Natural killer cell (primary cell): ENCODE measurements at regions not wholly inside any gene's neighbourhood (a gene's known extent, or its start where the extent isn't known, plus 50 kb on each side); places are given as distances from the start of the nearest gene placed in this dataset.

ENCODE experiments used
- ATAC-seq, 3 donors: fragments of 150-1000 bp in 2 of 3; fragments of 200-7000 bp in 1 of 3; cut with Tn5 transposase; 1 replicate in 1 of 3; 2 replicates in 2 of 3; pipeline ENCODE4 v1.10.0; 2021; ENCODE audit warnings: mild to moderate bottlenecking in 2 of 3, moderate library complexity in 2 of 3
- DNase-seq, 2 donors: peaks; one replicate each; pipeline versions ENCODE4 v3.0.0 to v3.0.0-alpha.2; 2013 to 2021; ENCODE audit warnings: mixed read lengths in 1 of 2
- H3K27ac ChIP-seq: one replicate; pipeline ENCODE4 v1.5.1; 2013; ENCODE audit warnings: mild to moderate bottlenecking, low read length
- H3K27me3 ChIP-seq: one replicate; pipeline ENCODE4 v1.6.1; 2013; ENCODE audit warnings: low read length; ENCODE audit not compliant: control insufficient read depth, insufficient read depth
- H3K36me3 ChIP-seq: one replicate; pipeline ENCODE4 v1.6.1; 2013; ENCODE audit warnings: low read length; ENCODE audit not compliant: control insufficient read depth, insufficient read depth
- H3K4me1 ChIP-seq: one replicate; pipeline ENCODE4 v1.6.1; 2013; ENCODE audit warnings: low read length; ENCODE audit not compliant: control insufficient read depth, insufficient read depth
- H3K4me3 ChIP-seq: one replicate; pipeline ENCODE4 v1.5.1; 2013; ENCODE audit warnings: low read length
- H3K9me3 ChIP-seq: one replicate; pipeline ENCODE4 v1.6.1; 2013; ENCODE audit warnings: low read length; ENCODE audit not compliant: control insufficient read depth, insufficient read depth
- H3K27ac Mint-ChIP-seq, 2 donors: one replicate each; pipeline ENCODE4 v1.8.0; 2022; ENCODE audit warnings: mild to moderate bottlenecking in 2 of 2, mixed read lengths in 2 of 2, moderate library complexity in 1 of 2
- H3K27me3 Mint-ChIP-seq, 2 donors: one replicate each; pipeline ENCODE4 v1.8.0; 2022; ENCODE audit warnings: low read depth in 2 of 2, mixed read lengths in 2 of 2
- H3K36me3 Mint-ChIP-seq: one replicate; pipeline ENCODE4 v1.8.0; 2022; ENCODE audit warnings: mixed read lengths
- H3K4me1 Mint-ChIP-seq, 2 donors: one replicate each; pipeline ENCODE4 v1.8.0; 2022; ENCODE audit warnings: mixed read lengths in 2 of 2
- H3K4me3 Mint-ChIP-seq: one replicate; pipeline ENCODE4 v1.8.0; 2022; ENCODE audit warnings: mild to moderate bottlenecking, moderate library complexity, mixed read lengths
- H3K9me3 Mint-ChIP-seq, 2 donors: one replicate each; pipeline ENCODE4 v1.8.0; 2022; ENCODE audit warnings: mixed read lengths in 2 of 2
- WGBS: methylation state at CpG from one replicate; pipeline ENCODE4 v1.1.7; 2013; ENCODE audit warnings: missing lambda C conversion rate; ENCODE audit not compliant: insufficient coverage; 5-methylcytosine and 5-hydroxymethylcytosine counted together
- intact Hi-C: fragments of 100-400 bp; cut with micrococcal nuclease; formaldehyde crosslinking; loops from one replicate; pipeline ENCODE4 v1.14.2; 2022
- TF ChIP-seq, protein P1 (sequence below): fragments of 200-600 bp; IDR thresholded peaks from one replicate; pipeline ENCODE4 v1.8.0; 2022; ENCODE audit warnings: antibody characterized with exemption

DNA sequence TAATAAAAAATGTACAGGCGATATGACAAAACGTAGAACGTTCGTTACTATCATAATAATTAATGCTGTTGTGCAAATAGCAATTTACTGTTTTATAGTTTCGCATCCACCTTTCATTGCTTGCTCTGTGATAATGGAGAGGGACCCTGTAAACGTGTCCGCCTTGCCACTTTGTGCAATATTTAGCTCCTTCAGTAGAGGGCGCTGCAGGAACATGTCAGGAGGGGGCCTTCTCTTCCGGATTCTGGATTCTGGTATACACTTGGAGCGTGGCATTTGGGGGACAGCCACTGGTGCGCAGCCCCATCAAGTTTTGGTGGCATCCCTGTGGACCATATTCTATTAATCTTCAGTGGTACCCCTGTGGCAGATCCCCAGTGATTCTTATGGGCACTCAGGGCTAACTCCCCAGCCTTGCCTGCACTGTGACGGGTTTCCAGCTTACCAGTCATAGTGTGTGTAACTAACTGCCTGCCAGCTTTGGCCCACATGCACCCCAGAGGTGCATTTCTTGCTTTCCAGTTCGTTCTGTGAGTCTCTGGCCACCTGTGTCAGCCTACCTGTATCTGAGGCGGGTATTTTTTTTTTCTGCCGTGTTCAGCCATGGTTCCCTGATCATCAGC is 140.3 kb downstream of the CYRIA start:
- DNase-seq (peak in 1 of 2 donors; percentile 15), ATAC-seq (peak in 1 of 3 donors; percentile 47)
- Histone ChIP-seq H3K27me3 (no peaks in the 10 kb centered on the region), H3K9me3 (no peaks in the 10 kb centered on the region), H3K4me3 (no peak overlapping the region), H3K36me3 (no peaks in the 10 kb centered on the region), H3K27ac (no peak overlapping the region), H3K4me1 (no peaks in the 10 kb centered on the region)
- H3K4me1 Mint-ChIP-seq: no peaks in the 10 kb centered on the region
- TF ChIP-seq, protein P1, sequence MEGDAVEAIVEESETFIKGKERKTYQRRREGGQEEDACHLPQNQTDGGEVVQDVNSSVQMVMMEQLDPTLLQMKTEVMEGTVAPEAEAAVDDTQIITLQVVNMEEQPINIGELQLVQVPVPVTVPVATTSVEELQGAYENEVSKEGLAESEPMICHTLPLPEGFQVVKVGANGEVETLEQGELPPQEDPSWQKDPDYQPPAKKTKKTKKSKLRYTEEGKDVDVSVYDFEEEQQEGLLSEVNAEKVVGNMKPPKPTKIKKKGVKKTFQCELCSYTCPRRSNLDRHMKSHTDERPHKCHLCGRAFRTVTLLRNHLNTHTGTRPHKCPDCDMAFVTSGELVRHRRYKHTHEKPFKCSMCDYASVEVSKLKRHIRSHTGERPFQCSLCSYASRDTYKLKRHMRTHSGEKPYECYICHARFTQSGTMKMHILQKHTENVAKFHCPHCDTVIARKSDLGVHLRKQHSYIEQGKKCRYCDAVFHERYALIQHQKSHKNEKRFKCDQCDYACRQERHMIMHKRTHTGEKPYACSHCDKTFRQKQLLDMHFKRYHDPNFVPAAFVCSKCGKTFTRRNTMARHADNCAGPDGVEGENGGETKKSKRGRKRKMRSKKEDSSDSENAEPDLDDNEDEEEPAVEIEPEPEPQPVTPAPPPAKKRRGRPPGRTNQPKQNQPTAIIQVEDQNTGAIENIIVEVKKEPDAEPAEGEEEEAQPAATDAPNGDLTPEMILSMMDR: peak; percentile 39
- no peak overlapping the region for H3K27ac Mint-ChIP-seq
- intact Hi-C loops: loop anchor here (2.0 kb wide), 1 partner anchor 231 kb away; no protein-coding TSS in a partner anchor
- no peak overlapping the region for H3K4me3 Mint-ChIP-seq
- no peaks in the 10 kb centered on the region for H3K9me3 Mint-ChIP-seq
- H3K36me3 Mint-ChIP-seq: no peaks in the 10 kb centered on the region
- H3K27me3 Mint-ChIP-seq: peaks cover 7 to 15% of the 10 kb centered on the region in 2 donors
- WGBS: 81% methylated on average over 15 of the region's 15 CpGs

DNA sequence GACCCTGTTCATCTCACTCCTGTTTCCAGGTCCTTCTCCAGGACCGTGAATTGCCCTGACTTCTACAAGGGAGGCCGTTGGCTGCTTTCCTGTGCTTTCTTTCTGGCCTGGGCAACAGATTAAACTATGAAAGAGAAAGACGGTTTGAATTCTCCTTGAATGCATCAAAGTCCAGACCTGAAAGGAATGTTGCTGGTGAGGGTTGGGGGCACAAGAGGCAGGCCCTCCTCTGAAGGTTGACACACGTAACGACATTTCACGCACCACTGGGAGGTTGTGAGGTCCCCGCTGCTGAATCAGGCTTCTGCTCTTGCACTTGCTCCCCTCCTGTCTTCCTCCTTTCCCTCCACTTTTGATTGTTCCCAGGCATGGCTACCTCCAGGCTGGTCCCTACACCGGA is 141.9 kb downstream of the CYRIA start:
- DNase-seq (no peak), ATAC-seq (no peak)
- H3K36me3 Mint-ChIP-seq: no peaks in the 10 kb centered on the region
- no peak overlapping the region for H3K4me3 ChIP-seq
- H3K36me3 ChIP-seq: no peaks in the 10 kb centered on the region
- H3K27ac Mint-ChIP-seq: no peak overlapping the region
- no peak overlapping the region for H3K27ac ChIP-seq
- 89% methylated on average over 8 of the region's 8 CpGs for WGBS
- peaks cover 5 to 8% of the 10 kb centered on the region in 2 donors for H3K27me3 Mint-ChIP-seq
- H3K27me3 ChIP-seq: no peaks in the 10 kb centered on the region
- TF ChIP-seq, protein P1: no peak
- no peaks in the 10 kb centered on the region for H3K4me1 Mint-ChIP-seq
- no peaks in the 10 kb centered on the region for H3K9me3 Mint-ChIP-seq
- no peaks in the 10 kb centered on the region for H3K9me3 ChIP-seq
- no peaks in the 10 kb centered on the region for H3K4me1 ChIP-seq
- no peak overlapping the region for H3K4me3 Mint-ChIP-seq
- intact Hi-C loops: loop anchor here (2.0 kb wide), 1 partner anchor 233 kb away; no protein-coding TSS in a partner anchor

DNA sequence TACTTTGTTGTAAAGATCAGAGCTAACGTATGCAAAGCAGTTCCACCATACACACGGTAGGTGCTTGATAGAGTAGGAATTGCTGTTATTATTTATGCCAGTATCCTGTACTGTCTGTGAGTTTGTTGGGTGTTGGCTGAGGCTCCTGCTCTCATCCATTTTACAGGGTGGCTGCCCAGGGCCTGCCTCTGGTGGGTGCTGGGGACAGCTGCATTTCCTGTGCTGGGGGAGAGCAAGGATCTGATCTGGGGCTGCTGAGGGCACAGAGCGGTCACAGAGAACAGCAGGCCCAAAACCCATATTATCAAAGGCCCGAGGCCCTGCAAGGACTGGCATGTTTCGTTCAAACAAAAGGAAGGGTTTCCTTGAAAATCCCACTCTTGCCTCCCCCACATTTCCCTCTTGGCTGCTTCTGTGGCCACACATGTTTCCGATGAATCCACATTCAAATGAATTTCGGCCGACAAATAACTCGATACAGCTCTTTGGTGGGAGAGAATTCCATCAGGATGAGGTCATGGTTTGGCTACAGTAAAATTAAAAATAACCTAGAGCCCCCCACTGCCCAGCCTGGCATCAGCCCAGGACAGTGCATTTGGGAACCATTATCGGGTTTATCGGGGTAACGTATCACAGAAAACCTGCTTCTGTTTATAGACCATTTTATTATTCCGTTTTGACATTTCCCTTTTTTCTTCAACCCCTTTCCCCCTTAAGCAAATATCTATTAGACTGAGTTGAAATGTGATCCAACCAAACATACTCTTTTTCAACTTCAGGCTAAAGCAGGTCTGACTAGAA is 143.4 kb downstream of the CYRIA start:
- Mint-ChIP-seq H3K9me3 (no peaks in the 10 kb centered on the region), H3K36me3 (no peaks in the 10 kb centered on the region), H3K27me3 (peaks cover 13 to 19% of the 10 kb centered on the region in 2 donors), H3K4me1 (no peaks in the 10 kb centered on the region), H3K4me3 (no peak overlapping the region), H3K27ac (no peak overlapping the region)
- H3K36me3 ChIP-seq: no peaks in the 10 kb centered on the region
- DNase-seq (no peak), ATAC-seq (no peak)
- H3K9me3 ChIP-seq: no peaks in the 10 kb centered on the region
- no peaks in the 10 kb centered on the region for H3K27me3 ChIP-seq
- intact Hi-C loops: no loop called here
- no peaks in the 10 kb centered on the region for H3K4me1 ChIP-seq
- H3K27ac ChIP-seq: no peak overlapping the region
- TF ChIP-seq, protein P1: no peak
- no peak overlapping the region for H3K4me3 ChIP-seq
- WGBS: 86% methylated on average over 12 of the region's 13 CpGs
